H1 (cell line): ENCODE measurements at regions not wholly inside any gene's neighbourhood (a gene's known extent, or its start where the extent isn't known, plus 50 kb on each side); places are given as distances from the start of the nearest gene placed in this dataset.

Experiments used
- CTCF ChIA-PET: fragments of 300-600 bp; sonication (Branson Sonifier 250); formaldehyde crosslinking; loops from one replicate; lab custom pipeline; 2021; ENCODE audit not compliant: partially characterized antibody; lab: Charles Lee
- POLR2A ChIA-PET: fragments of 300-600 bp; sonication (Branson Sonifier 250); formaldehyde crosslinking; loops from one replicate; lab custom pipeline; 2021; ENCODE audit warnings: inconsistent platforms; ENCODE audit not compliant: partially characterized antibody; lab: Charles Lee
- DNase-seq, 2 experiments: peaks; one replicate each; pipeline versions ENCODE4 v3.0.0 to v3.0.0-alpha.2; 2010 to 2022; ENCODE audit warnings: low spot score in 2 of 2, low read depth in 1 of 2, mixed read lengths in 1 of 2
- FAIRE-seq: peaks from 2 replicates; lab custom pipeline; 2011; peaks lifted over from hg19 to GRCh38; lab: Jason Lieb, UNC
- H2AFZ ChIP-seq: 2 replicates; pipeline ENCODE4 v1.8.1; 2012; ENCODE audit warnings: low read length, inconsistent platforms
- H2AK5ac ChIP-seq: 2 replicates; pipeline ENCODE4 v1.6.1; 2013; ENCODE audit warnings: low read depth, low read length
- H2BK120ac ChIP-seq: replicated peaks from 2 replicates; pipeline ENCODE3; 2013; ENCODE audit warnings: low read depth, low read length, inconsistent platforms
- H2BK12ac ChIP-seq: 2 replicates; pipeline ENCODE4 v1.6.1; 2013; ENCODE audit warnings: low read depth, low read length
- H2BK15ac ChIP-seq: 2 replicates; pipeline ENCODE4 v1.6.1; 2013; ENCODE audit warnings: low read length
- H2BK20ac ChIP-seq: 2 replicates; pipeline ENCODE4 v1.6.1; 2013; ENCODE audit warnings: low read length
- H2BK5ac ChIP-seq: 2 replicates; pipeline ENCODE4 v1.6.1; 2013; ENCODE audit warnings: low read depth, low read length
- H3K14ac ChIP-seq: 2 replicates; pipeline ENCODE4 v1.6.1; 2013; ENCODE audit warnings: inconsistent platforms; ENCODE audit not compliant: insufficient read length
- H3K18ac ChIP-seq: 2 replicates; pipeline ENCODE4 v1.6.1; 2013; ENCODE audit warnings: low read length; ENCODE audit errors: extremely low read depth
- H3K23ac ChIP-seq: 2 replicates; pipeline ENCODE4 v1.6.1; 2013; ENCODE audit warnings: inconsistent platforms; ENCODE audit not compliant: insufficient read length
- H3K23me2 ChIP-seq: 2 replicates; pipeline ENCODE4 v1.6.1; 2013; ENCODE audit warnings: low read depth, low read length
- H3K27ac ChIP-seq: 2 replicates; pipeline ENCODE4 v1.6.1; 2011; ENCODE audit warnings: low read depth, low read length, inconsistent platforms
- H3K27me3 ChIP-seq, 4 experiments: replicated peaks in 1 of 4; 1 replicate in 1 of 4; 2 replicates in 3 of 4; pipeline versions ENCODE4 v1.6.1 to v1.8.1; 2011 to 2013; ENCODE audit warnings: low read length in 3 of 4, mild to moderate bottlenecking in 3 of 4, inconsistent platforms in 2 of 4, mixed read lengths in 2 of 4, moderate library complexity in 1 of 4; ENCODE audit not compliant: control insufficient read depth in 3 of 4, insufficient read depth in 3 of 4; ENCODE audit errors: extremely low read depth in 1 of 4
- H3K36me3 ChIP-seq, 4 experiments: 2 replicates each; pipeline versions ENCODE4 v1.6.1 to v1.8.1; 2011 to 2013; ENCODE audit warnings: mild to moderate bottlenecking in 4 of 4, low read length in 3 of 4, moderate library complexity in 2 of 4, control low read depth in 1 of 4, inconsistent platforms in 1 of 4; ENCODE audit not compliant: insufficient read depth in 4 of 4, control insufficient read depth in 2 of 4
- H3K4ac ChIP-seq: replicated peaks from 2 replicates; pipeline ENCODE3; 2013; ENCODE audit warnings: low read length, low read depth, mixed read lengths, inconsistent platforms; ENCODE audit not compliant: insufficient read length
- H3K4me1 ChIP-seq, 4 experiments: replicated peaks in 1 of 4; 1 replicate in 1 of 4; 2 replicates in 3 of 4; pipeline versions ENCODE4 v1.6.1 to v1.8.1; 2011 to 2013; ENCODE audit warnings: low read length in 3 of 4, inconsistent platforms in 2 of 4, mixed read lengths in 1 of 4; ENCODE audit not compliant: insufficient read depth in 4 of 4, control insufficient read depth in 3 of 4
- H3K4me2 ChIP-seq, 2 experiments: 2 replicates each; pipeline versions ENCODE4 v1.6.1 to v1.8.1; 2011 to 2013; ENCODE audit warnings: low read depth in 2 of 2, low read length in 2 of 2, control low read depth in 1 of 2, inconsistent platforms in 1 of 2, mild to moderate bottlenecking in 1 of 2; ENCODE audit not compliant: insufficient read depth in 1 of 2
- H3K4me3 ChIP-seq, 4 experiments: fragments of 200-600, 300-600 bp in 1 of 4; sonication (generic), shearing (Covaris generic), sonication (Bioruptor Twin) in 1 of 4; 2 replicates each; pipeline versions ENCODE4 v1.5.1 to v1.8.1; 2011 to 2016; ENCODE audit warnings: low read length in 4 of 4, low read depth in 3 of 4, control low read depth in 2 of 4, inconsistent platforms in 2 of 4, mild to moderate bottlenecking in 2 of 4, mixed read lengths in 1 of 4, moderate library complexity in 1 of 4; ENCODE audit not compliant: insufficient read depth in 2 of 4; ENCODE audit errors: extremely low read depth in 1 of 4
- H3K56ac ChIP-seq: replicated peaks from 2 replicates; pipeline ENCODE3; 2013; ENCODE audit warnings: low read depth, mild to moderate bottlenecking, mixed read lengths, low read length, inconsistent platforms; ENCODE audit not compliant: insufficient read length
- H3K79me1 ChIP-seq: 2 replicates; pipeline ENCODE4 v1.6.1; 2013; ENCODE audit warnings: low read depth, low read length, control low read depth
- H3K79me2 ChIP-seq, 2 experiments: 2 replicates each; pipeline versions ENCODE4 v1.6.1 to v1.8.1; 2012 to 2013; ENCODE audit warnings: low read length in 2 of 2, mild to moderate bottlenecking in 2 of 2, inconsistent platforms in 1 of 2; ENCODE audit not compliant: insufficient read depth in 2 of 2, control insufficient read depth in 1 of 2
- H3K9ac ChIP-seq, 4 experiments: replicated peaks in 1 of 4; 1 replicate in 1 of 4; 2 replicates in 3 of 4; pipeline versions ENCODE4 v1.6.1 to v1.8.1; 2011 to 2013; ENCODE audit warnings: low read depth in 3 of 4, low read length in 3 of 4, control low read depth in 2 of 4, mild to moderate bottlenecking in 2 of 4, moderate library complexity in 2 of 4, inconsistent platforms in 1 of 4; ENCODE audit errors: extremely low read depth in 1 of 4
- H3K9me3 ChIP-seq, 2 experiments: 2 replicates each; pipeline versions ENCODE4 v1.6.1 to v1.8.1; 2012 to 2013; ENCODE audit warnings: mild to moderate bottlenecking in 2 of 2, moderate library complexity in 2 of 2, control low read depth in 1 of 2, inconsistent platforms in 1 of 2, low read depth in 1 of 2, low read length in 1 of 2, mixed read lengths in 1 of 2; ENCODE audit not compliant: insufficient read depth in 2 of 2
- H4K20me1 ChIP-seq, 2 experiments: replicated peaks in 1 of 2; 2 replicates each; pipeline versions ENCODE3 to v1.8.1; 2011 to 2013; ENCODE audit warnings: inconsistent platforms in 2 of 2, low read length in 2 of 2, mild to moderate bottlenecking in 1 of 2; ENCODE audit not compliant: insufficient read depth in 2 of 2, control insufficient read depth in 1 of 2
- H4K5ac ChIP-seq: 2 replicates; pipeline ENCODE4 v1.6.1; 2013; ENCODE audit warnings: low read length, low read depth, mixed read lengths, inconsistent platforms; ENCODE audit not compliant: insufficient read length
- H4K8ac ChIP-seq: 2 replicates; pipeline ENCODE4 v1.8.0; 2013; ENCODE audit warnings: mild to moderate bottlenecking, moderate library complexity, low read length, inconsistent platforms; ENCODE audit not compliant: insufficient read depth; ENCODE audit errors: extremely low read depth
- H4K91ac ChIP-seq: replicated peaks from 2 replicates; pipeline ENCODE3; 2013; ENCODE audit warnings: low read length, mixed read lengths, inconsistent platforms; ENCODE audit not compliant: insufficient read length
- CREB1 ChIP-seq: IDR thresholded peaks from 2 replicates; pipeline ENCODE4 v1.6.1; 2012; ENCODE audit warnings: inconsistent platforms
- NANOG ChIP-seq: IDR thresholded peaks from 2 replicates; pipeline ENCODE4 v1.6.1; 2011; ENCODE audit warnings: low read length, low read depth, mild to moderate bottlenecking, inconsistent platforms; ENCODE audit not compliant: insufficient read depth, poor library complexity, severe bottlenecking
- PHF8 ChIP-seq: fragments of 200-600 bp; sonication (generic); conservative IDR thresholded peaks from 2 replicates; pipeline ENCODE4 v1.7.1; 2012; ENCODE audit warnings: low read depth, mild to moderate bottlenecking, inconsistent platforms, low read length, moderate library complexity
- SAP30 ChIP-seq: fragments of 300-600 bp; sonication (generic); IDR thresholded peaks from 2 replicates; pipeline ENCODE4 v1.7.1; 2012; ENCODE audit warnings: low read length, moderate library complexity, mild to moderate bottlenecking, inconsistent platforms; ENCODE audit not compliant: insufficient read depth, insufficient replicate concordance
- WGBS, 2 experiments: shearing (Covaris generic) in 1 of 2; methylation state at CpG; one replicate each; pipeline versions ENCODE4 v1.1.6 to v1.1.7; 2013 to 2015; ENCODE audit warnings: low lambda C conversion rate in 2 of 2, mixed read lengths in 2 of 2, inconsistent platforms in 1 of 2, low coverage in 1 of 2, missing lambda C conversion rate in 1 of 2; ENCODE audit not compliant: insufficient replicate concordance in 2 of 2, insufficient coverage in 1 of 2, insufficient read length in 1 of 2; ENCODE audit errors: extremely low coverage in 1 of 2, missing lambda C conversion rate in 1 of 2; 5-methylcytosine and 5-hydroxymethylcytosine counted together

DNA sequence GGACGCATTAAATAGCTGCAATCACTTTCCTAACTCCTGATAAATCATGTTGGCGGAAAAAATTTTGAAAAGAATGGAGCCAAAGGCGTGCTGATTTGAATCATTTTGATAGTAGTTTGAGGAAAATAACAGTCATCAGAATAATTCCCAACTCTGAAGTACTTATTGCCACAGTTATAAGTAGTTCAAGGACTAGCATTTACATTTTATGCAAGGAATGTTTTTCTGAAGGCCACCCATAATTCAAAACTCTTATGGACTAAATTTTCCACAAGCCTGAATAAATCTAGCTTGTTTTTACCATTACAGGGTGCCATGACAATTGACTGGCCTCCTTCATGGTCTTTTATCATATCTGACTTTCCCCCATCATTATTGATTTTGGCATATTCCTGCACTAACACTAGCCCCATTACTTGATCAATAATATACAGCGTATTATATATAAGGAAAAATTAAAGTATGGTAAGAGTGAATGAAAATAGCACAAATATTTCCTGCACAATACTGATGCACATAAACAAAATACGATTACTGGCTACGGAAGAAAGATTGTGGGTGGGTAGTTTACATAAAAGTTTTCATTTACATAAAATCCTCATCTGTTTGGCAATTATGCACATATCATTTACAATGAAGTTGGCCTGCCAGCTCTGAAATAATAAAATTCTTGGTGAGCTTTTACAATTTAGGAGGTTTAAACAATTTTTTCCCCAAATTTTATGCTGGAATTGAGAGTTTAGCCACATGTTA lies 334.6 kb downstream of the ARL6IP6 start:
- DNase-seq, result no peak
- Histone ChIP-seq H4K20me1 (no peaks in the 10 kb centered on the region), H3K79me1 (no peaks in the 10 kb centered on the region), H3K36me3 (no peaks in the 10 kb centered on the region; a peak in 1 of 8 replicates), H3K27me3 (no peaks in the 10 kb centered on the region), H2BK5ac (no peak overlapping the region), H2BK20ac (no peak overlapping the region), H4K5ac (no peak overlapping the region), H3K79me2 (no peaks in the 10 kb centered on the region), H3K14ac (no peak overlapping the region), H3K4me1 (no peaks in the 10 kb centered on the region), H2AFZ (no peak overlapping the region), H3K4ac (no peak overlapping the region), H3K27ac (no peak overlapping the region), H3K23ac (no peak overlapping the region), H3K56ac (no peak overlapping the region), H2BK15ac (no peak overlapping the region), H3K23me2 (no peaks in the 10 kb centered on the region), H4K91ac (no peak overlapping the region), H3K4me2 (no peak overlapping the region), H2AK5ac (no peak overlapping the region), H2BK120ac (no peak overlapping the region), H3K4me3 (no peak overlapping the region), H3K9me3 (no peaks in the 10 kb centered on the region), H2BK12ac (no peak overlapping the region), H3K18ac (no peak overlapping the region), H3K9ac (no peak overlapping the region), H4K8ac (no peak overlapping the region)
- CTCF ChIA-PET, result interaction anchor here (1.0 kb wide), 1 partner anchor 192 kb away, joined by 3 read pairs; no protein-coding TSS in a partner anchor
- no peak for TF ChIP-seq PHF8
- no peak for TF ChIP-seq CREB1
- TF ChIP-seq NANOG, result no peak
- TF ChIP-seq SAP30, result no peak
- FAIRE-seq, result no peak
- 90% methylated on average over 6 of the region's 6 CpGs; no CpG with 5 or more reads in 1 of the 2 experiments for WGBS, 2 experiments
- POLR2A ChIA-PET, result no interaction called here
